GF-D8 (cell line): ENCODE measurements at regions not wholly inside any gene's neighbourhood (a gene's known extent, or its start where the extent isn't known, plus 50 kb on each side); places are given as distances from the start of the nearest gene placed in this dataset.

Experiments used
- DNase-seq: peaks from one replicate; lab custom pipeline; 2025; lab: John Stamatoyannopoulos, UW

DNA sequence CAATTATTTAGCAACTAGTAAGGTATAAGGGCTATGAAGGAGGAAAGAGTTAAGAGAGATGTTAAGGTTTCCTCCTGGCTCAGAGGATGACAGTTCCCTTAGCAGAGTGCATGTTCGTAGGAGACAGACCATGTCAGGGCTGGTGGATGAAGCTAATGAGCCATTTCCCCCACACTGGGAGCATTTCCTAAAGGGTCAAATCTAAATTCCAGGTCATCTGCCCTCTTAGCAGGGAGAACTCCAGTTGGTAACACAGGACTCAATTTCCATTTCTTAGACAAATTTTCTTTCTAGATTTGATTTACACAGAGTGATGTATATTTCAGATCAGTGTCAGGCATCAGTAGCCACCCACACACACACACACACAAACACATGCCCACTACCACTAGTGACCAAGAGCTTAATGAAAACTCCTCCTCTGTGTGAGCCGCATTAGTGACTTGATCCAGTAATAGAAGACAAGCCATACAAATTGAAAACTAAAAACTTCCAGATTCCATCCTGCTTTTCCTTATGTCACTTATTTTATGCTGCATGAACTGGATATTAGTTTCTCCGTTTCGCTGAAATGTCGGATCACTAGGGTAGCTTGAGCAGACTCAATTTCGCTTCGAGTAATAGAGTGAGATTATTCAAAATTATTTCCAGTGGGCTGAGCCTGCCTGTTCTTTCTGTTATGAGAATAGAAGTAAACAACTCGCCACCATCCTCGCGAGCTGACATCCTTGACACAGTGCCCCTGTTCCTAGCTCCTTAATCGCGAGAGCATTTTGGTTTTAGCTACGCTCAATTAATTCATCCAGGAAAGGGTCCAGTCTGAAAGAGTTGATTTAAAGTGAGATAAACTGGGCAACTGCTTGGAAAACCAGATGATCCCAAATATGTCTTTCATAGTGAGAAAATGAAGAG lies 582.6 kb downstream of the SOX6 start:
- no peak for DNase-seq

DNA sequence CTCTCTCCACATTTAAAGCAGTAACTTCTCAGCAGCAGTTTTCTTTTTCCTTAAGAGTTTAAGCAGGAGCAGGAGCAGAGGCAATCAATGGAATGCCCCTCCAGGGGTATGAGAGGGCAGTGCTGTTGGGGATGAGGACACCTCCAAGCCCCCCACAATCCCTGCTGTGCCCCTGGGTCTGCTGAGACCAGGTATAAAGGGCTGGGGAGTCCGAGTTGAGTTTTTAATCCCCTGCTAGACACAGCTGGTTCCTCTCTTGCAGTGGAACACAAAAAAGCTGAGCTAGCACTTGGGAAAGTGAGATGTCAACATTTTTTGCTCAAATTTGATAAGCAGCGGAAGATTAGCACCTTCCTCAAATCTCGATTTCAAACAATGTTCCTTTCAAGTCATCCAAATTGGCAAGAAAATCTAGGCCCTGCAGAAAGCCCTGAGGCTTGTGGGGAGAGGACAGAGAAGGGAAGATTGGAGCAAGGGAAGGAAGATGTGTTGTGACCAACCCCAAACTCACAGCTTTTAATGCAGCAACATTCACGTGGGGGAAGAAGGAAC lies 581.9 kb downstream of the SOX6 start:
- no peak for DNase-seq

DNA sequence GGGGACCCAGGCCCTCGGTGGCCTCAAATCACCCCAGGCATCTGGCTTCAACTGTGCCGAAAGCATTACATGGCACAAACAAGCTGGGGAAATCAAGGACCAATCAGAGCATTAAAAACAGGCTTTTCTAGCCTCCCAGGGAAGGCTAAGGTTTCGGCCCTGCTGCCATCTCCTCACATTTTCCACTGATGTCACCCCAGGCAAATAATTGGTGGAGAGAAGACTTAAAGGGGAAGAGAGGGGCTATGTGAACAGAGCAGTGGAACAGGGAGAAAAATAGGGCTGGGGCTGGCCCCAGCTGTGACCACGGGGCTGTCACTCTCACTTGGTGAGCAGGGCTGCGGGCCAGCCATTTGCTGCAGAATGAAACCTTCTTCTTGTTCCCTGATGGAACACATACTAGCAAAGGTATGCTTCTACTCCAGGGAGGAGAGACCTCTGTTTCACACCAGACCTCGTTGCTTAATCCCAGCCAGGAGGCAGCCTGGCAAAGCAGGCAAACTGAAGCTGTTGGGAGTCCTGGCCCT lies 581.3 kb downstream of the SOX6 start:
- no peak for DNase-seq

DNA sequence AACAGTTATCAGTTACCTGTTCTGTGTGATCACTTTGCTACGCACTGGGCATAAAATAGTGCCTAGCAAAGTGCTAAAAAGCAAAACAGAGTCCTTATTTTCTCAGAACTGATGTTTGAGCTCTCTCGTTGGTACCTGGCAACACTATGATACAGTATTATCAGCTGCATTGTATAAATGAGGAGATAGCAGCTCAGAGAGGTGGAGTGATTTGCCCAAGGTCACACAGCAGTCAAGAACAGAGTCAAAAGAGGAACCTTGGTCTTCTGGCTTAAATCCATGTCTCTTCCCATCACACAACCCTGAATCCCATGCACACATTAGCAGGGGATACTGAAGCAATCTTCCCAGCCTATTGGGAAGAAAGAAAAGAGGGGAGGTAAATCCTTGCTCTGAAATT lies 580.5 kb downstream of the SOX6 start:
- DNase-seq, result no peak

DNA sequence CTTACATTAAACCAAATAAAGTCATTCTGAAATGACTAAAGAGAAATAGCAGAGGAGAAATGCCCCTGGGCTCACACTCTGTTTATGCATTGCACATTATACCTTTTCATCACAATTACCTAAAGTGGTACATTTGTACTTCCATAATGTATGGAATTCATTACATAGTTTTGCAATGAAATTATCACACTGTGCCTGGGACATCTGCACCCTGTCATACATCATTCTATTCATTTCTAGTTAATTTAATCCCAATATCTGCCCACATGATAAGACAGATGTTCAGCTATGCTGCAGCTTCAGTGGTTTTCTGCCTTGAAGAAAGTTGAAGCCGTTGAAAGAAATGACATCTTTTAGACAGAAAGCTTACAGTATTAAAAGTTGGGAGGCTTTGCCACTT lies 580.0 kb downstream of the SOX6 start:
- DNase-seq, result no peak

DNA sequence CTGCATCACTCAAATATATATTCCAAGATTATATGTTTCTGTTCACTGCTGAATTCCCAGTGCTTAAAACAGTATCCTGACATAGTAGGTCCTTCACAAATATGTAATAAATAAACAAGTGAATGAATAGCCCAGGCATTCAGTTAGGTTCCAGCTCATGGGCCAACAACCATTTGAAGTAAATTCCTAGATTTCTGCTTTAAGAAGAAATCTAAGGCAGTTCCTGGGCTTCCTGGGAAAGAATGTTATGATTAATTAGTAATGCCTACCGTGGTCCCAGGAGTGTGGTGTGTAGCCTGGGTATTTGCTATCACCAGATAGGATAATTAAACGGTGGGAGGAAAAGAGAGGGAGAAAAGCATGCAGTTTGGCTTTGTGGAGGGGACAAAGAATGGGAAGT lies 576.8 kb downstream of the SOX6 start:
- no peak for DNase-seq

DNA sequence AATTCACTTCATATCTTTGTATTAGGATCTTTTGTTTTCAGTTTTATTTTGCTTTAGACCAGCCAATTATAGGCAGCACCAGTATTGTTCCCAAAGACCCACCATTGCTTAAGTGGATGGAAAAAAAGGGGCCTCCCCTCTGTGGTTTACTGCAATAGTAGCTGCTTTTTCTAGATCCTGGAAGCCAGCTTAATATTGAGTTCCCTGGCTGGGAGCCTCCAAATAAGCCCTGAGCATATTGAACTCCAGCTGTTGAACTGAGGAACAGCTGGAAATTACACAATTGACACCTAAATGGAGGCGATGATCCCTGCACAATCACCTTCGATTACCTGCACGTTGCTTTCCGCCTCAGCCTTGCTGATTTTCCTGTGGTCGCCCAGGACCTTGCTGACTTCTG lies 576.0 kb downstream of the SOX6 start:
- no peak for DNase-seq

DNA sequence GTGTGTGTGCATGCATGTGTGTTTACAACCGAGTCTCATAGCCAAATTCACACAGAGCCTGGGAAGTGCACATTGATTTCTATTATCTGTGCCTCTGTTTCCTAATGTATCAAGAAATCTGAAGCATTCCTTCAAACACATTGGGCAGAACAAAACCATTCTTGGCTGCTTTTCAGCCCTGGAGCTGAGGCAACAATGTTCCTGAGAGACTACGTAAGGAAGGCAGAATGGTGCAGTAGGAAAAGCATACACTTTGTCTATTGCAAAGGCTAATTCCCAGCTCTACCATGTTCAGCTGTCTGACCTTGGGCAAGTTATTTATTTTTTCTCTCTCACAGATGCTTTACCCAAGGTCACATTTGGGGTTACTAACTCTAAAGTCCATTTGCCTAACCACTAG lies 575.5 kb downstream of the SOX6 start:
- no peak for DNase-seq

DNA sequence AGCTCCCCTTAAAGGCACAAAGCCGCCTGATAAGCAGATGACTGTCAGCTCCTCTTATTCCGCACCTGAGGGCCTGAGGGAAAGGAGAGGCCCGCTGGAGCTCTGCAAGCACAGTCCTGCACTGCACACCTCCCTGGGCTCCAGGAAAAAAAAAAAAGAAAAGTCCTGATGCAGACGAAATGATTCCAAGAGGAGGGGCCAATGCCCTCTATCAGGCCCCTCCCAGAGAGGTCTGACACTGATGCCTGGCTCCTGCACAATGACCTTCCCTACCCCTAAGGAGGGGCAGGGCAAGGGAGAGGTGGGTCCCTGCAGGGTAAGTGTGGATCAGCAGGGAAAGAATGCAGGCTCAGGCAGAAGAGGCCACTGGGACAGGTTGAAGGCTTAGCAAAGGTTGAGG lies 572.7 kb downstream of the SOX6 start:
- DNase-seq, result no peak

DNA sequence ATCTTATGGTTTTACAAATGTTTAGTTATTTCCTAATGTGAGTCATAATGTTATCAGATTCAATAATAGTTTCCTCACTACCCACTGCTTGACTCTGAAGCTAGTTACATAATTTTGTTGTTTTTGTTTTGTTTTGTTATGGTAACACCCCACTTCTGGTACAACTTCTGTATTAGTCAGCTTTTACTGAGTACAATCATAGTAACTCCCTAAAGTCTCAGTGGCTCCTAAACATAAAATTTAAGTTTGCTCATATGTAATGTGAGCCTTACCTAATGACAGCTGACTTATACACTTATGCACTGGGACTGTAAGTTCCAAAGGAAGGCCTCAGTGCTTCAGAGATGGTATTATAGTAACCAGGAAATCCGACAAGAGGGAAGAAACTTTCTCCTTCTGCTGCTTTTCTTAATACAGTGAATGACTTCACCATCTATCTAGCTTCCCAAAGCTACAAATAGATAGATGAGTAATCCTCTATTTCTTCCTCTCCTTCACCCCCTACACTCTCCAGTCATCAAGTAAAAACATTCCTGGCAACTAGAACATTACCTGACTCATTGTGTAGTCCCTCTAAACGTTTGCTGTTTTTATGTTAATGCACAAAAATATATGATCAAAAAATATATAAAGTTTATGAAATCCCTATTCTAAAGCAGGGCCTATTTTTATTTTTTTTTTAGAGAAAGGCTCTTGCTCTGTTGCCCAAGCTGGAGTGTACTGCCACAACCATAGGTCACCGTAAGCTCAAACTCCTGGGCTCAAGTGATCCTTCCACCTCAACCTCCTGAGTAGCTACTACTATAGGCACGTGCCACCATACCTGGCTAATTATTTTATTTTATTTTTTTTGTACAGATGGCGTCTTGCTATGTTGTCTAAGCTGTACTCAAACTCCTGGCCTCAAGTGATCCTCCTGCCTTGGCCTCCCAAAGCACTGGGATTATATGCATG lies 563.0 kb downstream of the SOX6 start:
- DNase-seq, result no peak

DNA sequence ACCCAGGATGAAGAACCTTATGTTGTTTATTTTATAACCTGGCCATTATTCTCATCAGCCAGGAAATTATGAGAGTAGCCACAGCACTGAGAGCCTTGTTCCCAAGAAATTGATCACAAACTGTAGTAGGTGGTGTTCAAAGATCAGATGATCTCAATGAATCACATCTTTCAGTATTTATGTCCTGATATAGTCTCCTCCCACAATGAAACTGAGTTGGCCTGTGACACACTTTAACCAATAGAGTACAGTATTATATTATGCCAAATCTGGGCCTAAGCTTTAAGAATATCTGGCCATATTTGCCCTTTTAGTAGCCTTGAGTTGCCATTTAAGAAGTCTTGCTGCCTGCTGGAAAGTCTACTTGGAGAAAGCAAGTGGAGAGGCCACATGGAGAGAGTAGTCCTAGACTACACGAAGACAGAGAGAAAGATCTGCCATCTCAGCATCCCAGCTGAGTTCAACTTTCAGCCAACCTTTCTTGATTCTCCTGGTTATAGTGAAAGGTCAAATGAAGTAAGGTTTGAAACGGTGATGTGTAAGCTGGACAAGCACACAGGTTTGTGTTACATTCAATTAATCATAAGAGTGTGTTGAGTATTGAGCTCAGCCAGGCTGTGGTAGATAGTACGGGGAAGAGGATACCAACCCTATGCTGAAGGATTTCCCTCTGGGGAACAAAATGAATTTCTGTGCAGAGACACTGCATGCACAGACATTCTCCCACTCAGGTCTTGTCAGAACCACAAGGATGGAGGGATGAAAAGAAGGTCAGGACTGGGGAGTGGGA lies 561.8 kb downstream of the SOX6 start:
- DNase-seq, result no peak

DNA sequence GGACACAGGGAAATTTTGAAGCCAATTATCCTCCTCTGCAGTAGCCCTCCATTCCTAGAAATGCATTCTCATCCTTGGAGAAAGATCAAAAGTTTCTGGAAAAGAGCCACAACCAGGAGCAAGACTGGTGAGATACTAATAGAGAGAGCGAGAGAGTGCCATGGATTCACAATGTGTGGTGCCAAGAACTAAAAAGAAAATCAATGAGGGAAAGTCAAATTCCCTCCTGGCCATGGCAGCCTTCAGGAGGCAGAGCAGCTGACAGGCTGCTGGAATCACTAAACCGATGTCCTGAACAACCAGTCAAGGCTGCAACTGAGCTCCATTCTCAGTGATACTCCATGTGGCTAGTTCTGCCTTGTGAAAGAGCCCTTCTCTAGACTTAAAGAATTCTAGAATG lies 561.0 kb downstream of the SOX6 start:
- DNase-seq, result no peak

DNA sequence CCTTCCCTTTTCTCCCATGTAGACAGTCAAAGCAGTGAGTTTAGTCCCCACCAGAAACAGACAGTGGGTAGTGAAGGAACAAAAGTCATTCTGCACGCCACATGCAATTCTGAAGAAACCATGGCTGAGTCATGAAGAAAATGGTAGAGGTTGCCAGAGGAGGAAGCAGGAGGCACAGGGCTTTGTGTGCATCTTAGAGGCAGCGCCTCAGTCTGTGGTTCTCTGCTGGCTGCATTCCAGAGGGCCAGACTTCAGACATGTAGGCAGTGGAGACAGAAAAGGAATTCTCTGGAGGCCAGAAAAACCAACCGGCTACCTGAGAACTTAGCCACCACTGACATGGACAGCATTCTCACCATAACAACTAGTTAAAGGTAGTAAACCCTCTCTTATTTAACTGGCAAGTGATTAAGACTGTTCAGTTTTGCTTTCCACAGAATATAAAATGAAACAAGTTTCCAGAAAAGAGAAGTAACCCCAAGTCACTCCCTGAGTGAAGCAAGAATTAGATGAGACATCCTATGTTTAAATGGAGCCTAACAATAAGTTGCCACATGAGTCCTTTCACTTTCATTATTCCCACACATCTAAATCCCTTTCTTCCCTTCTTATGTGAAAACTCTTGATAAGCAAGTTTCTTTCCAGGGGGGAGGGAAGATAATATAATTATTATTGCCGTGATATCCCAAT lies 556.1 kb downstream of the SOX6 start:
- DNase-seq, result no peak

DNA sequence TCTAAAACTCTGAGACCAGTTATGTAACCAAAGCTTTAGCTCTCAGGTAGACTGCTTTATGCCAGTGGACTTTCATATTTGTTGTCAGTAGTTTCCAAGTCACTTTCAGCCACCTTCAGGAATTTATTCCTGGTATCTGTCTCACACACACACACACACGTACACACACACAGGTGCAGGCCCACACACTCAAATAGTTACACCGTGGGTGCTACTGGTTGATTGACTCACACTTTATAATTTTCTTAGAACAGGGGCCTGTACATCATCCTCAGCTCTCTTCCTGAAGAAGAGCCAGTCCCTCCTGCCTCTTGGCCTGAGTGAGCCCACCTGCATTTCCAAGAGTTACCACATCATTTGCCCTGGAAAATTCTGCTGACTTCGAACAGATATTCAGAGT lies 555.2 kb downstream of the SOX6 start:
- no peak for DNase-seq

DNA sequence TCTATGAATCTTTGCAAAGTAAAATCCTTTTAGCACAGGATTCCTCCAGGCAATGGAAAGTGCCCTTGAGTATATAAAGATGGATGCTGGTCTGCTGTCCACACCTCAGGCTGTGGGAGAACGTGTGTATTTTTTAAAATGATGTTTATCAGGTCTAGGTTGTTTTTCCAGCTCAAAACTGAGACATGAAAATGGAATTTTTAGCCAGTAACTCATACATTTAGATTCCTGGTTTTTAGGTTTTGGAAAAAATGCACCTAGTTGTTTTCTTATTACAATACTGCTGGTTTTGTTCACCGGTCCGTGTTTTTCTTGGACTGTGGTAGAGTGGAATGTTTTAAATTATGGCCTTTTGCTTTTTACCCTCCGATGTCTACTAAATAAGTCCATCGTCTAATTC lies 554.7 kb downstream of the SOX6 start:
- no peak for DNase-seq

DNA sequence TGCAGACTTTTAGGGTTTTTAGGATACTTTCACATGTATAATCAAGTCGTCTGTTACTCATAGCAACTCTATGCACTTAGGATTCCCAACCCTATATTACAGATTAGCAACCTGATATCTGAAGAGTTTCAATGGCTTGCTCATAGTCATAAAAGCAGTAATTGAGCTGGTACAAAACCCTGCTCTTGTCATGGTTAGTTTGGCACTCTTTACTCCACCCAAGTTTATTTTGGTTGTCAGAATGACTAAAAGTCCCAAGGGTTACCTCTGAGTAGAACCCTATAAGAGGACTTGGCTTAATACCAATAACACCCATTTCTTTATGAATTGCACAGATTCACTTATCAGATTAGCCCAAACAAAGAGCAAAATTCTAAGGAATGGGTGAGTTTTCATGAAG lies 550.6 kb downstream of the SOX6 start:
- no peak for DNase-seq

DNA sequence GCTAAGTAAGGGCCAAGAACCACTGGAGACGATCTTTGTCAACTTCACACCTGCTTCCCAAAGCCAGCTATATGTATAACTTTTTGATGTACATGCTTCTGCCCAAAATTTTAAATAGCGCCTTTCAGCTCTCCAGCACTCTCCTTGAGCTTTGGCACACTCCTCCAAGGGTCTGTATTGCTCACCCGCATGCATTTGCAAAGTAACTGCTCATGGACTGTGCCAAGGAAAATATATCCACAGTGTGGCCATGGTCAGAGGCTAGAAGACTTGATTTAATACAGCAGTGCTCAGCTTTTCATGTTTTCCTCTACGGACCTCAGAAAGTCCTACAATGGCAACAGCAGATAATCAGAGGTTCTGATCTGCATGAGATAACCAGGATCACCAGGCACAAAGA lies 550.1 kb downstream of the SOX6 start:
- no peak for DNase-seq

DNA sequence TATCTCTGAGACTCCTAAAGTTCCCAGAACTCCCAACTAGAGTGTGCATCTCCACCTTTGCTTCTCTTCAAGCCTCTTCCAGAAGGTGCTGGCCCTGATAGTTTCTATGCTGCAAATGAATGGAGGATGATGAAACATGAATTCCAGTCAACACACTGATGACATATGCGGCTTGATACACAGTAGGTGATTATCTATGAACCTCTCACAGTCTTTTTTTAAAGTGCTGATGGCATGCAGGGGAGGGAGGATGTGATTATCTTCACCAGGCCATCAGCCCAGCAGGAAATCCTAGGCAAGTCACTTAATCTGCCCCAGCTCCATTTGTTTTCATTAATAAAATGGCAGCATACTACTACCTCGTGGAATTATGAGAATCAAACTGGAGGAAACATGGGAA lies 548.5 kb downstream of the SOX6 start:
- DNase-seq, result no peak

DNA sequence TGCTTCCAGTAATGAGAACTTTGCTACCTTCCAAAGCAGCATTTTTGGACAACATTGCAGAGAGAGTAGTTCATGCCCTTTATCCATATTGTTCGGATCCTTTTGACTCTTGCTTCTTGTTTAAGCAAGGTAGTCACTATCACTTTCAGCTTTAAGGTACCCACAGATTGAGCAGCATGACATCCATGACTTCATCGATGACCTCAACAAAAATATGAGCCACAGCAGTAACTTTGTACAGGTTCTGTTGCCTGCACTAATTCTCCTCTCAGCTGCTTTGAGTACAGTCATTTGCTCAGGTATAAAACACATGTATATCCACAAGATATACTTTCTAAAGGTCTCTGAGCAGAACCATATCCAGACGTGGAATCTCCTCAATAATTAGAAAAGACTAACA lies 546.3 kb downstream of the SOX6 start:
- no peak for DNase-seq

DNA sequence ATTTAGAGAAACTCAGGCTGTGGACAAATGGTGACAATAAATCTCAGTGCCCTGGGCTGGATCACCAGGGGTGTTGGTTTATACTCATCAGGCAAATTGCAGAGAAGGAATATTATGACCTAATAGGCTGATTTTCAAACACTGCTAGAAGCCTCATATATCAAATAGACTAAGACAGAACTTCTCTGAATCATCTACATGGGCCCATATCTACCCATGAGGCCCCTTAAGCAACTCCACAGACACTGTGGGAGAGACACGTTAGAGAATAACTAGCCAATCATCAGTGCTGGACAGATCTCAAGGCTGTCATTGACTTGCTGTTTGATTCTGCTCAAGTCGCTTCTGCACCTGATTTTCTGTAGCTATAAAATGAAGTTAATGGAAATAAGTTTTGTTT lies 545.8 kb downstream of the SOX6 start:
- DNase-seq, result no peak
